OCI-LY1 (cell line): ENCODE measurements at regions not wholly inside any gene's neighbourhood (a gene's known extent, or its start where the extent isn't known, plus 50 kb on each side); places are given as distances from the start of the nearest gene placed in this dataset.

Source experiments
- H2AFZ ChIP-seq: fragments of 200-600 bp; sonication (generic), shearing (Covaris generic); 2 replicates; pipeline ENCODE4 v1.6.0; 2014; ENCODE audit warnings: antibody characterized with exemption, mild to moderate bottlenecking, low read length
- H3F3A ChIP-seq: fragments of 200-600 bp; sonication (generic), shearing (Covaris generic); 2 replicates; pipeline ENCODE4 v1.6.0; 2014; ENCODE audit warnings: mild to moderate bottlenecking, antibody characterized with exemption, low read length, moderate library complexity; ENCODE audit not compliant: insufficient read depth
- H3K27ac ChIP-seq: fragments of 200-600 bp; sonication (generic); 2 replicates; pipeline ENCODE4 v1.5.1; 2014; ENCODE audit warnings: low read length, mixed run types, mild to moderate bottlenecking, low read depth; ENCODE audit not compliant: poor library complexity, severe bottlenecking
- H3K27me3 ChIP-seq: fragments of 200-600 bp; sonication (generic); 2 replicates; pipeline ENCODE4 v1.6.0; 2014; ENCODE audit warnings: antibody characterized with exemption, mild to moderate bottlenecking, low read length, moderate library complexity; ENCODE audit not compliant: insufficient read depth
- H3K36me3 ChIP-seq: fragments of 200-600 bp; sonication (generic); 2 replicates; pipeline ENCODE4 v1.6.1; 2014; ENCODE audit warnings: mild to moderate bottlenecking, antibody characterized with exemption, low read length, moderate library complexity, mixed read lengths; ENCODE audit not compliant: insufficient read depth
- H3K4me1 ChIP-seq: fragments of 200-600 bp; sonication (generic); 2 replicates; pipeline ENCODE4 v1.5.1; 2014; ENCODE audit warnings: mild to moderate bottlenecking, low read length, moderate library complexity; ENCODE audit not compliant: insufficient read depth, severe bottlenecking
- H3K4me2 ChIP-seq: fragments of 200-600 bp; sonication (generic), shearing (Covaris generic); 2 replicates; pipeline ENCODE4 v1.6.1; 2014; ENCODE audit warnings: low read length
- H3K4me3 ChIP-seq: fragments of 200-600 bp; sonication (generic); 2 replicates; pipeline ENCODE4 v1.5.1; 2014; ENCODE audit warnings: low read length, low read depth, mild to moderate bottlenecking, mixed read lengths; ENCODE audit not compliant: poor library complexity, severe bottlenecking
- H3K79me2 ChIP-seq: fragments of 200-600 bp; shearing (Covaris generic); 2 replicates; pipeline ENCODE4 v1.6.1; 2016; ENCODE audit warnings: mixed run types, low read length, mixed read lengths; ENCODE audit not compliant: insufficient read depth
- H3K9ac ChIP-seq: fragments of 200-600 bp; sonication (generic), shearing (Covaris generic); 2 replicates; pipeline ENCODE4 v1.6.1; 2014; ENCODE audit warnings: mild to moderate bottlenecking, low read length, mixed read lengths
- H3K9me2 ChIP-seq: fragments of 200-600 bp; sonication (generic), shearing (Covaris generic); 2 replicates; pipeline ENCODE4 v1.6.1; 2014; ENCODE audit warnings: low read depth, mild to moderate bottlenecking, low read length, mixed read lengths
- H3K9me3 ChIP-seq: fragments of 200-600 bp; shearing (Covaris generic); 2 replicates; pipeline ENCODE4 v1.6.1; 2014; ENCODE audit warnings: low read length, mixed read lengths
- H4K20me1 ChIP-seq: fragments of 200-600 bp; sonication (generic), shearing (Covaris generic); 2 replicates; pipeline ENCODE4 v1.6.0; 2016; ENCODE audit warnings: mild to moderate bottlenecking, low read length; ENCODE audit not compliant: insufficient read depth
- EZH2 ChIP-seq: fragments of 200-600 bp; sonication (generic), shearing (Covaris generic); IDR thresholded peaks from 2 replicates; pipeline ENCODE4 v1.8.0; 2017; ENCODE audit warnings: borderline replicate concordance, mixed run types, mild to moderate bottlenecking, antibody characterized with exemption, low read length, moderate library complexity, mixed read lengths
- TF ChIP-seq, protein P1 (sequence below): fragments of 200-600 bp; sonication (generic), shearing (Covaris generic); IDR thresholded peaks from 2 replicates; pipeline ENCODE4 v1.5.1; 2017; ENCODE audit warnings: mild to moderate bottlenecking, antibody characterized with exemption, low read length, moderate library complexity, mixed read lengths

DNA sequence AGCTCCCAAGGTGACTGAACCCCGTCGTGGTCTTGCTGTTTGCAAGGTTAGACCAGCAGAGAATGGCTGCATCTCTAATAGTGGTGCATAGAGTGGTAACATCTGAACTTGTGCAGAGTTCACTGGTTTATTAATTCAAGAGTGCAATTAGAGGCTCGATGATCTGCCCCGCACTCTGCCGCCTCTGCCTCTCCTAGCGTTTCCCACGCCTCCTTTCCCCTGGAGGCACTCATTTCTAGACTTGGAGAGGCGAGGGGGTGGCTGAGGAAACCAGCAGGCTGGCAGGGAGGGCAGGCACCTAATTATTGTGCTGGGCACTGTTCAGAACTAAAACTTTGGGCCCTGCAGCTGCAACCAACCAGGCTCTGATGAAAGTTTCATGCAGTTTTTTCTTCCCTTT is 363.5 kb upstream of the EEF2KMT start:
- TF ChIP-seq EZH2, result no peak
- TF ChIP-seq, protein P1, sequence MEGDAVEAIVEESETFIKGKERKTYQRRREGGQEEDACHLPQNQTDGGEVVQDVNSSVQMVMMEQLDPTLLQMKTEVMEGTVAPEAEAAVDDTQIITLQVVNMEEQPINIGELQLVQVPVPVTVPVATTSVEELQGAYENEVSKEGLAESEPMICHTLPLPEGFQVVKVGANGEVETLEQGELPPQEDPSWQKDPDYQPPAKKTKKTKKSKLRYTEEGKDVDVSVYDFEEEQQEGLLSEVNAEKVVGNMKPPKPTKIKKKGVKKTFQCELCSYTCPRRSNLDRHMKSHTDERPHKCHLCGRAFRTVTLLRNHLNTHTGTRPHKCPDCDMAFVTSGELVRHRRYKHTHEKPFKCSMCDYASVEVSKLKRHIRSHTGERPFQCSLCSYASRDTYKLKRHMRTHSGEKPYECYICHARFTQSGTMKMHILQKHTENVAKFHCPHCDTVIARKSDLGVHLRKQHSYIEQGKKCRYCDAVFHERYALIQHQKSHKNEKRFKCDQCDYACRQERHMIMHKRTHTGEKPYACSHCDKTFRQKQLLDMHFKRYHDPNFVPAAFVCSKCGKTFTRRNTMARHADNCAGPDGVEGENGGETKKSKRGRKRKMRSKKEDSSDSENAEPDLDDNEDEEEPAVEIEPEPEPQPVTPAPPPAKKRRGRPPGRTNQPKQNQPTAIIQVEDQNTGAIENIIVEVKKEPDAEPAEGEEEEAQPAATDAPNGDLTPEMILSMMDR, result no peak
- 0 out of 2 replicates have a peak, but pooled peaks cover 3% of the 10 kb centered on the region for H3K27me3 ChIP-seq
- H3K79me2 ChIP-seq, result no peaks in the 10 kb centered on the region
- no peaks in the 10 kb centered on the region for H3F3A ChIP-seq
- no peaks in the 10 kb centered on the region for H4K20me1 ChIP-seq
- no peak overlapping the region for H3K4me2 ChIP-seq
- H2AFZ ChIP-seq, result no peak overlapping the region
- H3K9ac ChIP-seq, result no peak overlapping the region
- no peaks in the 10 kb centered on the region for H3K4me1 ChIP-seq
- no peak overlapping the region for H3K4me3 ChIP-seq
- no peaks in the 10 kb centered on the region for H3K36me3 ChIP-seq
- no peaks in the 10 kb centered on the region for H3K9me2 ChIP-seq
- H3K27ac ChIP-seq, result no peak overlapping the region
- H3K9me3 ChIP-seq, result no peaks in the 10 kb centered on the region

DNA sequence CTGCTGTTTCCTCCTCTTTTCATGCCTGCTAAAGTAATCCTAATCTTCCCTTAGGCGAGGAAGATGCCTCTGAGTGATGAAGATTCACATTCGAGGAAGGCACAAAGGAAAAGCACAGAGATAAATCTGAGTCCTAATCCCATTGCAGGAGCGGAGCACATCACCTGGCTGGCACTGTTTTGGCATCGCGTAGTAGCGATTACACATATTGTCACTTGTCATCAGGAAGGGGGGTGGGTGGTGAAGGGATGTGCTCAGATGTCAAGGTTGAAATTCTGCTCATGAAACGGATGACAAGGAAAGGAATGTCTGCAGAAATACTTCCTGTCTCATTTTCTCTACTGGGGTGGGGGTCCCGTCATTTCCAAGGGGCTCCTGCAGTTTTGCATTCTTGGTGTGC is 363.1 kb upstream of the EEF2KMT start:
- no peak overlapping the region for H3K27ac ChIP-seq
- 0 out of 2 replicates have a peak, but pooled peaks cover 3% of the 10 kb centered on the region for H3K27me3 ChIP-seq
- H3K4me3 ChIP-seq, result no peak overlapping the region
- H2AFZ ChIP-seq, result no peak overlapping the region
- no peaks in the 10 kb centered on the region for H3K9me2 ChIP-seq
- H3K9ac ChIP-seq, result no peak overlapping the region
- no peak for TF ChIP-seq EZH2
- TF ChIP-seq, protein P1, result no peak
- H4K20me1 ChIP-seq, result no peaks in the 10 kb centered on the region
- H3K4me2 ChIP-seq, result no peak overlapping the region
- no peaks in the 10 kb centered on the region for H3K36me3 ChIP-seq
- no peaks in the 10 kb centered on the region for H3K9me3 ChIP-seq
- no peaks in the 10 kb centered on the region for H3F3A ChIP-seq
- H3K79me2 ChIP-seq, result no peaks in the 10 kb centered on the region
- no peaks in the 10 kb centered on the region for H3K4me1 ChIP-seq

- Histone ChIP-seq H3K27me3 (0 out of 2 replicates have a peak, but pooled peaks cover 3% of the 10 kb centered on the region), H3K9ac (no peak overlapping the region), H3K4me2 (no peak overlapping the region), H3F3A (no peaks in the 10 kb centered on the region), H3K36me3 (no peaks in the 10 kb centered on the region), H4K20me1 (no peaks in the 10 kb centered on the region), H3K9me3 (no peaks in the 10 kb centered on the region), H3K9me2 (no peaks in the 10 kb centered on the region), H3K4me3 (no peak overlapping the region), H3K27ac (no peak overlapping the region), H2AFZ (no peak overlapping the region), H3K4me1 (no peaks in the 10 kb centered on the region), H3K79me2 (no peaks in the 10 kb centered on the region)
- TF ChIP-seq, protein P1, result no peak
- no peak for TF ChIP-seq EZH2
Measured at GRCh38 chr16:5459863-5460262, 362.3 kb upstream of the EEF2KMT start.
